HUES6 (cell line): ENCODE measurements at regions not wholly inside any gene's neighbourhood (a gene's known extent, or its start where the extent isn't known, plus 50 kb on each side); places are given as distances from the start of the nearest gene placed in this dataset.

Experiments
- H3K27ac ChIP-seq: 2 replicates; pipeline ENCODE4 v1.7.0; 2013; ENCODE audit warnings: low read depth, mild to moderate bottlenecking, low read length, inconsistent platforms
- H3K27me3 ChIP-seq: 2 replicates; pipeline ENCODE4 v1.6.1; 2013; ENCODE audit warnings: low read length; ENCODE audit not compliant: control insufficient read depth, insufficient read depth
- H3K36me3 ChIP-seq: 2 replicates; pipeline ENCODE4 v1.6.1; 2013; ENCODE audit warnings: low read length; ENCODE audit not compliant: control insufficient read depth, insufficient read depth
- H3K4me1 ChIP-seq: 2 replicates; pipeline ENCODE4 v1.6.1; 2013; ENCODE audit warnings: low read length; ENCODE audit not compliant: control insufficient read depth, insufficient read depth
- H3K4me3 ChIP-seq: 2 replicates; pipeline ENCODE4 v1.5.1; 2013; ENCODE audit warnings: low read depth, low read length
- H3K9ac ChIP-seq: one replicate; pipeline ENCODE4 v1.6.1; 2013; ENCODE audit warnings: mild to moderate bottlenecking, low read length
- H3K9me3 ChIP-seq: 2 replicates; pipeline ENCODE4 v1.6.1; 2013; ENCODE audit warnings: low read depth, low read length; ENCODE audit not compliant: control insufficient read depth, insufficient read depth

DNA sequence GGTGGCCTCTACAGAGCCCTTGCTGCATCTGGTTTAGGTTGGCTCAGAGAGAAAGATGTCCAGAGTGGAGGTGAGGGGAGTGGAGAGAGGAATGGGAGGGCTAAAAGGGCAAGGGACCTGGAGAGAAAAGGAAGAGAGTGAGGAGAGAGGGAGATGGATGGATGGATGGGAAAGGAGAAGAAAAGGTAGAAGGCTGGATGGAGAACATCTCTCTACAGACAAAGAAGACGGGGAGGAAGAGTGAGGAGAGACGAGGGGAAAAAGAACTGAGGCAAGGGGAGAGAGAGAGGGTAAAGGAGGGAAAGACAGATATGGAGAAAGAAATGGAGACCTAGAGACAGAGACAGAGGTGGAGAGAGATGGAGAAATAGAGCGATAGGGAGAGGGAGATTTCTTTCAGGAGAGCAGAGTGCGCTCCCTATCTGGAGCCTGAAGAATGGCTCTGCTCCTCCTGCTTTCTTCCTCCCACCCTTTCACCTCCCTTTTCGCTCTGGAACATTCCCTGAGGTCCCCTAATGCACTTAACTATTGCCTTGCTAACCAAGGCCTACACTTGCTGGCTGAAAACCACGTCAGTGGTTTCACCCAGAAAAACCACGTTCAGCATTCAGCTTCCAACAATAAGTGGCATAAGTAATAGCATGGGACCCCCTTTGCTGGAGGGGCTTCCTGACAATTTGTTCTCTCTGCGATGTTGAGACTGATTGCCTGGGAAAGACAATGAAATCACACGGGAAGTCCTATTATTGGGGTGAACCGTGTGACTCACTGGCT lies 286.3 kb downstream of the CDH26 start:
- H3K27ac ChIP-seq, result no peak overlapping the region
- H3K4me1 ChIP-seq, result no peaks in the 10 kb centered on the region
- H3K9me3 ChIP-seq, result no peaks in the 10 kb centered on the region
- H3K36me3 ChIP-seq, result no peaks in the 10 kb centered on the region
- H3K4me3 ChIP-seq, result no peak overlapping the region
- H3K9ac ChIP-seq, result no peak overlapping the region
- H3K27me3 ChIP-seq, result peaks cover 13% of the 10 kb centered on the region

GRCh38 chr20:60246751-60247150 lies 288.5 kb downstream of the CDH26 start:
- H3K4me3 ChIP-seq, result no peak overlapping the region
- H3K27ac ChIP-seq, result no peak overlapping the region
- no peaks in the 10 kb centered on the region for H3K36me3 ChIP-seq
- H3K27me3 ChIP-seq, result peaks cover 4% of the 10 kb centered on the region; the same call in 1 of the 2 replicates
- no peaks in the 10 kb centered on the region for H3K4me1 ChIP-seq
- no peak overlapping the region for H3K9ac ChIP-seq
- H3K9me3 ChIP-seq, result peaks cover 4% of the 10 kb centered on the region; the same call in 1 of the 2 replicates

GRCh38 chr20:60249436-60249835 lies 291.2 kb downstream of the CDH26 start:
- H3K4me1 ChIP-seq, result no peaks in the 10 kb centered on the region
- H3K27me3 ChIP-seq, result peaks cover 14% of the 10 kb centered on the region
- no peaks in the 10 kb centered on the region for H3K36me3 ChIP-seq
- H3K27ac ChIP-seq, result no peak overlapping the region
- H3K4me3 ChIP-seq, result no peak overlapping the region
- H3K9me3 ChIP-seq, result peaks cover 4% of the 10 kb centered on the region; the same call in 1 of the 2 replicates
- H3K9ac ChIP-seq, result no peak overlapping the region

- no peak overlapping the region for H3K9ac ChIP-seq
- no peak overlapping the region for H3K27ac ChIP-seq
- H3K4me3 ChIP-seq, result no peak overlapping the region
- H3K36me3 ChIP-seq, result no peaks in the 10 kb centered on the region
- peaks cover 4% of the 10 kb centered on the region; the same call in 1 of the 2 replicates for H3K9me3 ChIP-seq
- H3K4me1 ChIP-seq, result no peaks in the 10 kb centered on the region
- peaks cover 14% of the 10 kb centered on the region for H3K27me3 ChIP-seq
Observed at GRCh38 chr20:60250251-60250650, 292.0 kb downstream of the CDH26 start.

DNA sequence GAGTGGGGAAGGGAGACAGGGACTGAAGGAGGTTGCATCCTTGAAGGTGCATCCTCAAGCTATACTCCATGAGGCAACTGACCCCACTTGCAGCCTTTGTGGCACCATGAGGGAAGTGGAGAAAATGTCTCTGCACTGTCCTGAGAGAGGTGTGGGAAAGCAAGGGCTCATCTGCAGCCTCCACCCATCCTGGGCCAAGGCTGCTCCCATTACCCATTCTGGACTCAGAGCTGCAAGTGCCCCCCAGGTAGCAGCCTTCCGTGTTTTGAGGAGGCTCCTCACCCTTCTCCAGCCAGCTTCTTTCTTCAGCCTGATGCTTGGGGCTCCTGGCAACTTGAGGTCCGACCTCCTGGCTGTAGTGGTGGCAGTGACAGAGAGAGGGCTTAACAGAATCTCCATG lies 294.6 kb downstream of the CDH26 start:
- H3K9me3 ChIP-seq, result peaks cover 4% of the 10 kb centered on the region; the same call in 1 of the 2 replicates
- no peak overlapping the region for H3K27ac ChIP-seq
- H3K36me3 ChIP-seq, result no peaks in the 10 kb centered on the region
- H3K4me1 ChIP-seq, result no peaks in the 10 kb centered on the region
- H3K4me3 ChIP-seq, result no peak overlapping the region
- no peak overlapping the region for H3K9ac ChIP-seq
- H3K27me3 ChIP-seq, result peaks cover 33% of the 10 kb centered on the region

- Histone ChIP-seq H3K4me3 (no peak overlapping the region), H3K9me3 (peaks cover 4% of the 10 kb centered on the region; the same call in 1 of the 2 replicates), H3K4me1 (no peaks in the 10 kb centered on the region), H3K27ac (no peak overlapping the region), H3K36me3 (no peaks in the 10 kb centered on the region), H3K27me3 (peaks cover 35% of the 10 kb centered on the region), H3K9ac (no peak overlapping the region)
Observed at GRCh38 chr20:60253471-60253870, 295.2 kb downstream of the CDH26 start.

DNA sequence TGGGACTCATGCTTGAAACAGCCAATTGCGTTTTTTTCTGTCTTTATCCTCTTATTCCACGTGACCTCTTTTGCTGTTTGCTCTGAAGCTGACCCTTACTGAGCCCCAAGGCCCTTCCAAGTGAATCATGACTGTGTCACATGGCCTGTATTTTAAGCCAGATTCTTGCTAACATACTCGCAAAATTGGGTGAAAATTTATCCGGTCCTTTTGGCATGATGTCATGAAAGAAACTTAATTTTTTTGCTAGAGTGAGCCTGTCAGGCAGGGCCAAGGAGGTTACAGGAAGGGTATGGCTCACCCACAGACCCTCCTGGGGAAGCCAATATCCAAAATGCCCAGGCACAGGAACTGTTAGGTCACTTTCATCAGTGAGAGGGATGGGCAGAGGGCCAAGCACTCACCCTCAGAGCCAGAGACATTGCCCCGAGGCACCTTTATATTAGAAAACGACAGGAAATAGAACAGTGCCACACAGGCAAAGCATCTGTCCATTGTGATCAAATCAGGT lies 296.7 kb downstream of the CDH26 start:
- H3K27me3 ChIP-seq, result peaks cover 35% of the 10 kb centered on the region
- H3K27ac ChIP-seq, result no peak overlapping the region
- no peaks in the 10 kb centered on the region for H3K36me3 ChIP-seq
- H3K9ac ChIP-seq, result no peak overlapping the region
- no peak overlapping the region for H3K4me3 ChIP-seq
- H3K4me1 ChIP-seq, result no peaks in the 10 kb centered on the region
- peaks cover 4% of the 10 kb centered on the region; the same call in 1 of the 2 replicates for H3K9me3 ChIP-seq

DNA sequence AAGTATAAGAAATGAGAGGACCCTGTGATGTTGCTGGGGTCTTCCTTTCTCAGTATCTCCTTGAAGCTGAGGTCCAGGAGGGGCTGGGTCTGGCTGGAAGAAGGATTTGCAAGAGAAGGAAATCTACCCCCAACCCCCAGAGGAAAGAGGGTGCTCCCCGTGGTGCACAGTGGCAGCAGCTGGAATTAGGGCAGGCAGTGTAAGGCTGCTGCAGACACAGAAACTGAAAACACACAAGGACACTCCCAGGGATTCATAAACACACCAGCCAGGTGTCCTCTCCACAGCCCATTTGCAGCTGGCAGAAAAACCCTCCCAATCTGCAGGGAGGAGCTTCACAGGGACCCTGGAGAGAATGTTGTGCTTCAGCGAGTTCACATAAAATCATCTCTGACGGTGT lies 297.2 kb downstream of the CDH26 start:
- Histone ChIP-seq H3K4me3 (no peak overlapping the region), H3K27me3 (peaks cover 35% of the 10 kb centered on the region), H3K9me3 (peaks cover 3% of the 10 kb centered on the region; the same call in 1 of the 2 replicates), H3K4me1 (no peaks in the 10 kb centered on the region), H3K27ac (no peak overlapping the region), H3K36me3 (no peaks in the 10 kb centered on the region), H3K9ac (no peak overlapping the region)

GRCh38 chr20:60255866-60256265 lies 297.6 kb downstream of the CDH26 start:
- H3K27ac ChIP-seq, result no peak overlapping the region
- H3K4me1 ChIP-seq, result no peaks in the 10 kb centered on the region

DNA sequence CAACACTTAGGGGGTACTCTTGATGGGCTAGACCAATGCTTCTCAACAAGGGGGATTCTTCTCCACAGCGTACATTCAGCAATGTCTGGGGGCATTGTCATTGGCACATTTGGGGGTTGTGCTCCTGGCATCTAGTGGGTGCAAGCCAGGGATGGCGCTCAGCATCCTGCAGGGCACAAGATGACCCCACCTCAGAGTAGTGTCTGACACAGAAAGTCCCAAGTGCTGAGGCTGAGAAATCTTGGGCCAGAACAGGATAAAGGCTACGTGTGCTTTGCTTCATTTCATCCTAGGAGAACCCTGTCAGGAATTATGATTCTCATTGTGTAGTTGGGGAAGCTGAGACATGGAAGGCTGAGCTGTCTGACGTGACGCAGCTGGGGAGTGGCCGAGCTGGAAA lies 298.6 kb downstream of the CDH26 start:
- Histone ChIP-seq H3K4me1 (no peaks in the 10 kb centered on the region), H3K9me3 (no peaks in the 10 kb centered on the region), H3K27ac (no peak overlapping the region), H3K4me3 (no peak overlapping the region), H3K36me3 (no peaks in the 10 kb centered on the region), H3K9ac (no peak overlapping the region), H3K27me3 (peaks cover 35% of the 10 kb centered on the region)

More at GRCh38 chr20:60255866-60256265, 297.6 kb downstream of the CDH26 start:
- H3K9me3 ChIP-seq, result no peaks in the 10 kb centered on the region
- no peaks in the 10 kb centered on the region for H3K36me3 ChIP-seq
- H3K27me3 ChIP-seq, result peaks cover 35% of the 10 kb centered on the region
- no peak overlapping the region for H3K9ac ChIP-seq
- H3K4me3 ChIP-seq, result no peak overlapping the region

DNA sequence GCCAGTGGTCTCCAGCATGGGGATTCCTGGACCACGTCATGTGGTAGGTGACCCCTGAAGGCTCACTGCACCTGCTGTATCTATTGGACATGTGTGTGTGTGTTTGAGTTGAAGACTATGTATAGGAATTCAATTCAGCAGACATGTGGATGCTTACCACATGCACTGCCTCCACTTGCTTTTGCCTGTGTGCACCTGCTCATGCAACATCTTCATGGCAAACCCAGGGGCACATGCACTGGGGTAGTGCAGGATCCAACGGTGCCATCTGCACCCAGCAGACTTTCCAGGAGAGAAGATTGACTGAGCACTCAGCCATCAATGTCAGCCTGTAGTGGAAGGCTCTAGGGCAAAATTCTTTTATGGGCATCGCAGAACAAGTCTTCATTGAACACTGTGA lies 299.4 kb downstream of the CDH26 start:
- Histone ChIP-seq H3K4me3 (no peak overlapping the region), H3K9me3 (no peaks in the 10 kb centered on the region), H3K36me3 (no peaks in the 10 kb centered on the region), H3K27me3 (peaks cover 29% of the 10 kb centered on the region), H3K9ac (no peak overlapping the region), H3K27ac (no peak overlapping the region), H3K4me1 (no peaks in the 10 kb centered on the region)
